ENCODE measurements at regions not wholly inside any gene's neighbourhood (a gene's known extent, or its start where the extent isn't known, plus 50 kb on each side); places are given as distances from the start of the nearest gene placed in this dataset.

DNA sequence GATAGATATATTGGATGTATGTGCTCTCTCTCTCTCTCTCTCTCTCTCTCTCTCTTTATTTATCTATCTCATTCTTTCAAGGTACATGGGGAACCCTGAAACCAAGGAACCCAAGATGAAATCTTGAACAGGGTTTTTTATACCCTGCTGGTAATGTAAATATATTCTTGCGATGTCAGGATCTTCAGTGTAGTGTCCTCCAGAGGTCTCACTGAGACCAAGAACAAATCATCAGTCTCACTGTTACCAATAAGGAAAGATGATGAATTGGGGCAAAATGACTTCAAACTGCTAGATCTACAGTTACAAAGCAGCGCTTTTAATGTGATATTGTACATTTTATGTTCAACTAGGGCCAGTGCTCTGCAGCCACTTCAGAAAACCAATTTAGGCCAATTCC lies 423.5 kb downstream of the ANKRD7 start:
- H3K4me1 ChIP-seq = no peaks in the 10 kb centered on the region
- no peak for ATAC-seq

DNA sequence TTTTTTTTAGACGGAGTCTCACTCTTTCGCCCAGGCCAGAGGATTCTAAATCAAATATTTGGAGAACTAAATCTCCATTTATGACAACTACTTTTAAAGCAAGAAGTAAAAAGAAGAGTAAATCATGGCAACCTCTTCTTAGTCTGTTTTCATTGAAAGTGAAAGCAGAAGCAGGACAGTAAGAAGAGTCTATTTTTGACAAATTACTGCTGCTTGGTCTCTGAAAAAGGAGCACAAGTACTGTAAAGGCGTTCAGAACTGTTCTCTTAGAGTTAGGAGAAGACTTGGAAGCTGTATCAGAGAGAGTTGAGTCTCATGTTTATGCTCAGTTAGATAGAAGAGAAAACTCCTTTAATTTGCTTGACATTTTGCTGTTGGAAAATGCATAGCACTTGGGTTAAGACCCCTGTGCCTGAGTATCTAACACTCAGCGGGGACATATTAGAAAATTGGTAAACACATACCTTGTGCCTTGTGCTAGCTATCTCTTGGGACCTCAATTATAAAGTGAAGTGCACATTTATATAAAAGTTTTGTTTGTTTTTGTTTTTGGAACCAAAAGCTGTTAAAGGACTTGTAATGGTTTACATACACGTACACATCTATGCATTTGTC lies 433.0 kb downstream of the ANKRD7 start:
- Histone ChIP-seq H3K9me3 (no peaks in the 10 kb centered on the region), H3K4me3 (no peak overlapping the region), H3K4me1 (no peaks in the 10 kb centered on the region), H3K27me3 (ENCODE audit: insufficient read depth in 3 of 3, low read length in 2 of 3) (no peaks in the 10 kb centered on the region), H3K36me3 (ENCODE audit: insufficient read depth in 1 of 2, low read depth in 1 of 2) (no peaks in the 10 kb centered on the region), H3K27ac (no peak overlapping the region)
- intact Hi-C loops (cut with DNase I) = no loop called here
- WGBS, 3 donors = 79 to 84% (median 82%) methylated on average over 5 of the region's 5 CpGs
- no peak for DNase-seq
- no peak for ATAC-seq
- TF ChIP-seq, protein P1, sequence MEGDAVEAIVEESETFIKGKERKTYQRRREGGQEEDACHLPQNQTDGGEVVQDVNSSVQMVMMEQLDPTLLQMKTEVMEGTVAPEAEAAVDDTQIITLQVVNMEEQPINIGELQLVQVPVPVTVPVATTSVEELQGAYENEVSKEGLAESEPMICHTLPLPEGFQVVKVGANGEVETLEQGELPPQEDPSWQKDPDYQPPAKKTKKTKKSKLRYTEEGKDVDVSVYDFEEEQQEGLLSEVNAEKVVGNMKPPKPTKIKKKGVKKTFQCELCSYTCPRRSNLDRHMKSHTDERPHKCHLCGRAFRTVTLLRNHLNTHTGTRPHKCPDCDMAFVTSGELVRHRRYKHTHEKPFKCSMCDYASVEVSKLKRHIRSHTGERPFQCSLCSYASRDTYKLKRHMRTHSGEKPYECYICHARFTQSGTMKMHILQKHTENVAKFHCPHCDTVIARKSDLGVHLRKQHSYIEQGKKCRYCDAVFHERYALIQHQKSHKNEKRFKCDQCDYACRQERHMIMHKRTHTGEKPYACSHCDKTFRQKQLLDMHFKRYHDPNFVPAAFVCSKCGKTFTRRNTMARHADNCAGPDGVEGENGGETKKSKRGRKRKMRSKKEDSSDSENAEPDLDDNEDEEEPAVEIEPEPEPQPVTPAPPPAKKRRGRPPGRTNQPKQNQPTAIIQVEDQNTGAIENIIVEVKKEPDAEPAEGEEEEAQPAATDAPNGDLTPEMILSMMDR (IDR thresholded peaks at IDR 0.05) = no peak

More for the DNA sequence above, 423.5 kb downstream of the ANKRD7 start:
- Histone ChIP-seq H3K36me3 (ENCODE audit: insufficient read depth in 1 of 2, low read depth in 1 of 2) (no peaks in the 10 kb centered on the region), H3K4me3 (no peak overlapping the region), H3K9me3 (no peaks in the 10 kb centered on the region), H3K27me3 (ENCODE audit: insufficient read depth in 3 of 3, low read length in 2 of 3) (no peaks in the 10 kb centered on the region), H3K27ac (no peak overlapping the region)
- TF ChIP-seq, protein P1 (IDR thresholded peaks at IDR 0.05) = no peak
- DNase-seq = no peak
- WGBS, 3 donors = 88 to 93% (median 89%) methylated on average over 2 of the region's 2 CpGs
- intact Hi-C loops (cut with DNase I) = no loop called here

DNA sequence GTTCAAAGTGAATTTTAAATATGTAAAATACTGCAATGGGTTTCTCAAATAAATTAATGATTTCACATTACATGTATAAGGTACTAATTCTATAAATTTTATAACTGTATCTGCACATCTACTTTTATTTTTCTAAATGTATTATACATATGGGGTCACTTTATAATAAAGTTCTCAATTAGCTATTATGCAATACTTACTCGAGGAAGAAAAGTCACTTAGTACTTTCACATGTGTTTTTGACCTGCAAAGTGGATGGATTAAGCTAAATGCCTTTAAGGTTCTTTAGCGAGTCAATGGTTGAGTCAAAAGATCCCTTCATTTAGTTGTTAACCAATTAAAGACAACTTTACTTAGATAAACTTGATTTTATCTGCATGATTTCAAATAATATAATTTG lies 437.8 kb downstream of the ANKRD7 start:
- Histone ChIP-seq H3K27ac (no peak overlapping the region), H3K9me3 (no peaks in the 10 kb centered on the region), H3K4me1 (no peaks in the 10 kb centered on the region), H3K27me3 (ENCODE audit: insufficient read depth in 3 of 3, low read length in 2 of 3) (no peaks in the 10 kb centered on the region), H3K4me3 (no peak overlapping the region), H3K36me3 (ENCODE audit: insufficient read depth in 1 of 2, low read depth in 1 of 2) (no peaks in the 10 kb centered on the region)
- intact Hi-C loops (cut with DNase I) = no loop called here
- TF ChIP-seq, protein P1 (IDR thresholded peaks at IDR 0.05) = no peak
- ATAC-seq (no peak), DNase-seq (no peak)
- 71 to 83% (median 76%) methylated on average over 2 of the region's 2 CpGs for WGBS, 3 donors

- Histone ChIP-seq H3K27ac (no peak overlapping the region), H3K27me3 (ENCODE audit: insufficient read depth in 3 of 3, low read length in 2 of 3) (no peaks in the 10 kb centered on the region), H3K4me1 (no peaks in the 10 kb centered on the region), H3K36me3 (ENCODE audit: insufficient read depth in 1 of 2, low read depth in 1 of 2) (no peaks in the 10 kb centered on the region), H3K4me3 (no peak overlapping the region), H3K9me3 (no peaks in the 10 kb centered on the region)
- TF ChIP-seq, protein P1 (IDR thresholded peaks at IDR 0.05) = no peak
- no peak for DNase-seq
- no peak for ATAC-seq
- intact Hi-C loops (cut with DNase I) = no loop called here
- WGBS, 3 donors = 42 to 50% (median 47%) methylated on average over 1 of the region's 1 CpG
These were observed 440.0 kb downstream of the ANKRD7 start for GRCh38 chr7:118664498-118664897.

GRCh38 chr7:118671149-118671548 lies 446.6 kb downstream of the ANKRD7 start:
- H3K36me3 ChIP-seq (ENCODE audit: insufficient read depth in 1 of 2, low read depth in 1 of 2) = no peaks in the 10 kb centered on the region
- no peaks in the 10 kb centered on the region for H3K27me3 ChIP-seq (ENCODE audit: insufficient read depth in 3 of 3, low read length in 2 of 3)
- ATAC-seq (no peak), DNase-seq (no peak)
- H3K9me3 ChIP-seq = no peaks in the 10 kb centered on the region
- no peaks in the 10 kb centered on the region for H3K4me1 ChIP-seq
- TF ChIP-seq, protein P1 (IDR thresholded peaks at IDR 0.05) = no peak
- H3K4me3 ChIP-seq = no peak overlapping the region
- 69 to 91% (median 90%) methylated on average over 4 of the region's 4 CpGs for WGBS, 3 donors
- intact Hi-C loops (cut with DNase I) = no loop called here
- H3K27ac ChIP-seq = no peak overlapping the region
